ENCODE measurements at regions not wholly inside any gene's neighbourhood (a gene's known extent, or its start where the extent isn't known, plus 50 kb on each side); places are given as distances from the start of the nearest gene placed in this dataset.

- Histone ChIP-seq H3K4me1 (ENCODE audit: control insufficient read depth, insufficient read depth, low read length) (no peaks in the 10 kb centered on the region), H3K4me3 (ENCODE audit: low read length) (no peak overlapping the region), H3K36me3 (ENCODE audit: control insufficient read depth, insufficient read depth, low read length) (no peaks in the 10 kb centered on the region), H3K27ac (ENCODE audit: low read length) (no peak overlapping the region), H3K9me3 (ENCODE audit: control insufficient read depth, insufficient read depth, low read length) (no peaks in the 10 kb centered on the region), H3K27me3 (ENCODE audit: control insufficient read depth, insufficient read depth, low read length) (no peaks in the 10 kb centered on the region)
- no peak overlapping the region for H3K27ac Mint-ChIP-seq
- no peaks in the 10 kb centered on the region for H3K36me3 Mint-ChIP-seq
- 100% methylated on average over 1 of the region's 2 CpGs for WGBS (ENCODE audit: insufficient coverage)
- no peaks in the 10 kb centered on the region for H3K9me3 Mint-ChIP-seq
- H3K27me3 Mint-ChIP-seq (ENCODE audit: low read depth in 2 of 2): no peaks in the 10 kb centered on the region
- peaks cover 0 to 4% of the 10 kb centered on the region in 2 donors for H3K4me1 Mint-ChIP-seq
- no peak for TF ChIP-seq CTCF (IDR thresholded peaks at IDR 0.05)
- H3K4me3 Mint-ChIP-seq: no peak overlapping the region
- no peak for DNase-seq
- no peak for ATAC-seq
- intact Hi-C loops (cut with micrococcal nuclease): no loop called here
Measured at GRCh38 chr21:14895792-14896191, 169.0 kb downstream of the NRIP1 start.

- H3K9me3 Mint-ChIP-seq: no peaks in the 10 kb centered on the region
- Histone ChIP-seq H3K9me3 (ENCODE audit: control insufficient read depth, insufficient read depth, low read length) (no peaks in the 10 kb centered on the region), H3K27me3 (ENCODE audit: control insufficient read depth, insufficient read depth, low read length) (no peaks in the 10 kb centered on the region), H3K36me3 (ENCODE audit: control insufficient read depth, insufficient read depth, low read length) (no peaks in the 10 kb centered on the region), H3K4me3 (ENCODE audit: low read length) (no peak overlapping the region), H3K4me1 (ENCODE audit: control insufficient read depth, insufficient read depth, low read length) (no peaks in the 10 kb centered on the region), H3K27ac (ENCODE audit: low read length) (no peak overlapping the region)
- H3K27me3 Mint-ChIP-seq (ENCODE audit: low read depth in 2 of 2): no peaks in the 10 kb centered on the region
- intact Hi-C loops (cut with micrococcal nuclease): no loop called here
- 95% methylated on average over 2 of the region's 2 CpGs for WGBS (ENCODE audit: insufficient coverage)
- no peak overlapping the region for H3K27ac Mint-ChIP-seq
- DNase-seq: no peak
- peaks cover 0 to 5% of the 10 kb centered on the region in 2 donors for H3K4me1 Mint-ChIP-seq
- TF ChIP-seq CTCF (IDR thresholded peaks at IDR 0.05): no peak
- H3K4me3 Mint-ChIP-seq: no peak overlapping the region
- ATAC-seq: no peak
- no peaks in the 10 kb centered on the region for H3K36me3 Mint-ChIP-seq
Measured at GRCh38 chr21:14890141-14890540, 174.7 kb downstream of the NRIP1 start.

- H3K27ac Mint-ChIP-seq: no peak overlapping the region
Measured at GRCh38 chr21:14889080-14889810, 175.6 kb downstream of the NRIP1 start.

More at GRCh38 chr21:14889080-14889810, 175.6 kb downstream of the NRIP1 start:
- Mint-ChIP-seq H3K27me3 (ENCODE audit: low read depth in 2 of 2) (no peaks in the 10 kb centered on the region), H3K36me3 (no peaks in the 10 kb centered on the region), H3K4me1 (peaks cover 0 to 5% of the 10 kb centered on the region in 2 donors), H3K4me3 (no peak overlapping the region), H3K9me3 (no peaks in the 10 kb centered on the region)
- H3K36me3 ChIP-seq (ENCODE audit: control insufficient read depth, insufficient read depth, low read length): no peaks in the 10 kb centered on the region
- no peaks in the 10 kb centered on the region for H3K27me3 ChIP-seq (ENCODE audit: control insufficient read depth, insufficient read depth, low read length)
- intact Hi-C loops (cut with micrococcal nuclease): no loop called here
- ATAC-seq (no peak), DNase-seq (no peak)
- H3K27ac ChIP-seq (ENCODE audit: low read length): no peak overlapping the region
- no peaks in the 10 kb centered on the region for H3K4me1 ChIP-seq (ENCODE audit: control insufficient read depth, insufficient read depth, low read length)
- H3K4me3 ChIP-seq (ENCODE audit: low read length): no peak overlapping the region
- no peak for TF ChIP-seq CTCF (IDR thresholded peaks at IDR 0.05)
- 37% methylated on average over 5 of the region's 5 CpGs for WGBS (ENCODE audit: insufficient coverage)
- no peaks in the 10 kb centered on the region for H3K9me3 ChIP-seq (ENCODE audit: control insufficient read depth, insufficient read depth, low read length)
